Fibroblast of mammary gland (primary cell): ENCODE measurements at regions not wholly inside any gene's neighbourhood (a gene's known extent, or its start where the extent isn't known, plus 50 kb on each side); places are given as distances from the start of the nearest gene placed in this dataset.

Experiments
- DNase-seq: peaks from one replicate; pipeline ENCODE4 v3.0.0-alpha.2; 2010; ENCODE audit warnings: low read depth
- H3K4me3 ChIP-seq: 2 replicates; pipeline ENCODE4 v1.5.1; 2011; ENCODE audit warnings: low read depth, mild to moderate bottlenecking, low read length, moderate library complexity; ENCODE audit not compliant: control insufficient read depth
- CTCF ChIP-seq: conservative IDR thresholded peaks from 2 replicates; pipeline ENCODE4 v1.5.1; 2011; ENCODE audit warnings: low read depth, low read length, inconsistent platforms; ENCODE audit not compliant: control insufficient read depth, insufficient read depth

- no peak overlapping the region for H3K4me3 ChIP-seq
- no peak for DNase-seq
- no peak for TF ChIP-seq CTCF
Observed at GRCh38 chr10:33095867-33096815, 138.1 kb upstream of the ITGB1 start.

GRCh38 chr10:33094263-33095051 is 136.4 kb upstream of the ITGB1 start:
- no peak overlapping the region for H3K4me3 ChIP-seq
- no peak for DNase-seq
- no peak for TF ChIP-seq CTCF

- no peak for TF ChIP-seq CTCF
- H3K4me3 ChIP-seq = no peak overlapping the region
- DNase-seq = no peak
Observed at GRCh38 chr10:33093362-33093761, 135.3 kb upstream of the ITGB1 start.

GRCh38 chr10:33092596-33092995 is 134.6 kb upstream of the ITGB1 start:
- H3K4me3 ChIP-seq = no peak overlapping the region
- DNase-seq = no peak
- TF ChIP-seq CTCF = no peak

GRCh38 chr10:33091201-33091600 is 133.2 kb upstream of the ITGB1 start:
- no peak for DNase-seq
- no peak for TF ChIP-seq CTCF
- no peak overlapping the region for H3K4me3 ChIP-seq

GRCh38 chr10:33088990-33089389 is 131.0 kb upstream of the ITGB1 start:
- no peak for TF ChIP-seq CTCF
- DNase-seq = no peak
- H3K4me3 ChIP-seq = no peak overlapping the region
